Cardiac muscle cell (in vitro differentiated cells and primary cell): ENCODE measurements at regions not wholly inside any gene's neighbourhood (a gene's known extent, or its start where the extent isn't known, plus 50 kb on each side); places are given as distances from the start of the nearest gene placed in this dataset.

ENCODE experiments used
- DNase-seq, 2 donors: peaks; one replicate each; pipeline versions ENCODE4 v3.0.0 to v3.0.0-alpha.2; 2010 to 2017; ENCODE audit warnings: low read depth in 1 of 2, low spot score in 1 of 2
- H3K27ac ChIP-seq: fragments of 200-600 bp; sonication (generic); 2 replicates; pipeline ENCODE4 v1.5.1; 2016
- H3K27me3 ChIP-seq: fragments of 200-600 bp; sonication (generic); 2 replicates; pipeline ENCODE4 v1.6.0; 2016; ENCODE audit warnings: control low read depth
- H3K36me3 ChIP-seq: fragments of 200-600 bp; sonication (generic); 2 replicates; pipeline ENCODE4 v1.5.1; 2016; ENCODE audit warnings: control low read depth
- H3K4me1 ChIP-seq: fragments of 200-600 bp; sonication (generic); 2 replicates; pipeline ENCODE4 v1.8.1; 2017; ENCODE audit warnings: low read depth, mild to moderate bottlenecking, mixed run types
- H3K4me3 ChIP-seq: fragments of 200-600 bp; sonication (generic); 2 replicates; pipeline ENCODE4 v1.5.1; 2016; ENCODE audit warnings: mild to moderate bottlenecking
- H3K9me3 ChIP-seq: fragments of 200-600 bp; sonication (generic); 2 replicates; pipeline ENCODE4 v1.5.1; 2017; ENCODE audit warnings: low read depth, mild to moderate bottlenecking, control low read depth
- CTCF ChIP-seq: IDR thresholded peaks from 2 replicates; pipeline ENCODE4 v1.5.1; 2012; ENCODE audit warnings: low read depth, mild to moderate bottlenecking, low read length

GRCh38 chr1:4108758-4109627 lies 208.9 kb upstream of the C1orf174 start:
- DNase-seq, result no peak
- Histone ChIP-seq H3K9me3 (peaks cover 3% of the 10 kb centered on the region), H3K36me3 (no peaks in the 10 kb centered on the region), H3K4me3 (no peak overlapping the region), H3K27me3 (no peaks in the 10 kb centered on the region), H3K4me1 (no peaks in the 10 kb centered on the region), H3K27ac (no peak overlapping the region)
- no peak for TF ChIP-seq CTCF

- no peak for TF ChIP-seq CTCF
- no peaks in the 10 kb centered on the region for H3K4me1 ChIP-seq
- no peak for DNase-seq
- no peaks in the 10 kb centered on the region for H3K36me3 ChIP-seq
- H3K9me3 ChIP-seq, result peaks cover 3% of the 10 kb centered on the region
- no peak overlapping the region for H3K4me3 ChIP-seq
- H3K27me3 ChIP-seq, result no peaks in the 10 kb centered on the region
- no peak overlapping the region for H3K27ac ChIP-seq
Observed at GRCh38 chr1:4109628-4109940, 209.5 kb upstream of the C1orf174 start.

GRCh38 chr1:4110888-4111287 lies 210.8 kb upstream of the C1orf174 start:
- Histone ChIP-seq H3K27ac (no peak overlapping the region), H3K4me3 (no peak overlapping the region), H3K27me3 (no peaks in the 10 kb centered on the region), H3K36me3 (no peaks in the 10 kb centered on the region), H3K4me1 (no peaks in the 10 kb centered on the region), H3K9me3 (peaks cover 3% of the 10 kb centered on the region)
- no peak for TF ChIP-seq CTCF
- DNase-seq, result no peak

GRCh38 chr1:4113897-4114296 lies 213.8 kb upstream of the C1orf174 start:
- H3K27me3 ChIP-seq, result no peaks in the 10 kb centered on the region
- peaks cover 3% of the 10 kb centered on the region for H3K9me3 ChIP-seq
- DNase-seq, result no peak
- no peaks in the 10 kb centered on the region for H3K36me3 ChIP-seq
- no peaks in the 10 kb centered on the region for H3K4me1 ChIP-seq
- TF ChIP-seq CTCF, result no peak
- H3K27ac ChIP-seq, result no peak overlapping the region
- no peak overlapping the region for H3K4me3 ChIP-seq

GRCh38 chr1:4115191-4115900 lies 215.3 kb upstream of the C1orf174 start:
- H3K4me1 ChIP-seq, result no peaks in the 10 kb centered on the region
- DNase-seq, result no peak
- no peak overlapping the region for H3K4me3 ChIP-seq
- no peaks in the 10 kb centered on the region for H3K36me3 ChIP-seq
- H3K27me3 ChIP-seq, result no peaks in the 10 kb centered on the region
- no peak overlapping the region for H3K27ac ChIP-seq
- no peak for TF ChIP-seq CTCF
- H3K9me3 ChIP-seq, result peaks cover 3% of the 10 kb centered on the region
